ENCODE measurements at regions not wholly inside any gene's neighbourhood (a gene's known extent, or its start where the extent isn't known, plus 50 kb on each side); places are given as distances from the start of the nearest gene placed in this dataset.

- TF ChIP-seq POLR2AphosphoS5 (IDR thresholded peaks at IDR 0.05; ENCODE audit: low read depth, low read length) (no peak), CTCF (IDR thresholded peaks at IDR 0.05) (no peak), REST (IDR thresholded peaks at IDR 0.05; ENCODE audit: insufficient read depth in 1 of 2, low read depth in 2 of 2, low read length in 1 of 2) (no peak)
Measured at GRCh38 chr2:226637383-226637782, 162.2 kb downstream of the IRS1 start.

Measured in Panc1 (cell line).